Left lung (tissue), 4 donors: ENCODE measurements at regions not wholly inside any gene's neighbourhood (a gene's known extent, or its start where the extent isn't known, plus 50 kb on each side); places are given as distances from the start of the nearest gene placed in this dataset.
"Not testable (repeated sequence)": the region's sequence is repeated elsewhere in the genome, so short reads cannot be mapped to it uniquely, and the experiment has no call there.

Source experiments
- ATAC-seq: fragments of 200-7000 bp; cut with Tn5 transposase; one replicate; pipeline ENCODE4 v1.9.1; 2020; ENCODE audit warnings: moderate library complexity
- DNase-seq, 4 donors: peaks; one replicate each; pipeline ENCODE4 v3.0.0-alpha.2; 2013 to 2020
- H3K27ac ChIP-seq, 2 donors: fragments of 200-600 bp; sonication (generic) in 1 of 2; one replicate each; pipeline versions ENCODE4 v1.5.0 to v1.8.0; 2020 to 2021
- H3K27me3 ChIP-seq, 2 donors: fragments of 200-600 bp; sonication (generic) in 1 of 2; one replicate each; pipeline versions ENCODE4 v1.5.0 to v1.8.0; 2020 to 2021
- H3K36me3 ChIP-seq, 2 donors: fragments of 200-600 bp; sonication (generic) in 1 of 2; one replicate each; pipeline versions ENCODE4 v1.5.0 to v1.8.0; 2020 to 2021
- H3K4me1 ChIP-seq, 2 donors: fragments of 200-600 bp; one replicate each; pipeline ENCODE4 v1.8.0; 2021
- H3K4me3 ChIP-seq, 2 donors: fragments of 200-600 bp; sonication (generic) in 1 of 2; one replicate each; pipeline versions ENCODE4 v1.5.0 to v1.8.0; 2020 to 2021; ENCODE audit warnings: mild to moderate bottlenecking in 1 of 2
- H3K9me3 ChIP-seq, 2 donors: fragments of 200-600 bp; sonication (generic) in 1 of 2; one replicate each; pipeline versions ENCODE4 v1.5.0 to v1.8.0; 2020 to 2021
- CTCF ChIP-seq, 2 donors: fragments of 200-600 bp; sonication (generic) in 1 of 2; IDR thresholded peaks; one replicate each; pipeline versions ENCODE4 v1.5.0 to v1.8.0; 2021; ENCODE audit warnings: antibody characterized with exemption in 2 of 2
- intact Hi-C, 2 donors: fragments of 100-400 bp; cut with DNase I; formaldehyde crosslinking; loops; one replicate each; pipeline versions ENCODE4 v1.11.2 to v1.14.2; 2022
- donor health status: DM: no; HTN: yes; CAD: no.
- donor health status: DM: no; HTN: no; CAD: no.

- H3K36me3 ChIP-seq, result no peaks in the 10 kb centered on the region
- H3K27ac ChIP-seq, result no peak overlapping the region
- ATAC-seq (no peak), DNase-seq (no peak)
- no peaks in the 10 kb centered on the region for H3K9me3 ChIP-seq
- TF ChIP-seq CTCF (IDR thresholded peaks at IDR 0.05), result no peak
- intact Hi-C loops, result no loop called here
- H3K4me1 ChIP-seq, result no peaks in the 10 kb centered on the region
- no peak overlapping the region for H3K4me3 ChIP-seq
- H3K27me3 ChIP-seq, result no peaks in the 10 kb centered on the region
These were observed 1233.0 kb downstream of the JRKL start for GRCh38 chr11:97622795-97623194.

DNA sequence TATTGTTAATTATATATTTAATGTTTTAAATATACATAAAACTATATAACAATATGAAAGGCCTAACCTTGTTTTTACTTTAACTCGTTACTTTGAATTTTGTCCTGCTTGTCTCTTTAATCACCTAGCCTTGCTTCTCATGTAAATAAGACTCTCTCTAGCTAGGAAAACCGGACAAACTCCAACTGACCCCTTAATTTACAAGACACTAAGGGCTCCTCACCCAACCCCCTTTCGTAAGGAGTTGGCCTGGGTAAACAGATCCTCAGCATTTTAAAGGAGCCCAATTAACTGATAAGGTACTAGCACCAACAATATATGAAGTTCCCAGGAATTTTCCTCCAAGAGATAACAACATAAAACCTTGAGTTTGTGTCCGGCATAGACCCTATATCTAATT is 1246.9 kb downstream of the JRKL start:
- H3K27me3 ChIP-seq, H3K4me1 ChIP-seq, H3K27ac ChIP-seq, H3K36me3 ChIP-seq, ATAC-seq, intact Hi-C loops, H3K4me3 ChIP-seq, DNase-seq: not testable (repeated sequence)
- peaks cover 0 to 17% of the 10 kb centered on the region in 2 donors for H3K9me3 ChIP-seq

DNA sequence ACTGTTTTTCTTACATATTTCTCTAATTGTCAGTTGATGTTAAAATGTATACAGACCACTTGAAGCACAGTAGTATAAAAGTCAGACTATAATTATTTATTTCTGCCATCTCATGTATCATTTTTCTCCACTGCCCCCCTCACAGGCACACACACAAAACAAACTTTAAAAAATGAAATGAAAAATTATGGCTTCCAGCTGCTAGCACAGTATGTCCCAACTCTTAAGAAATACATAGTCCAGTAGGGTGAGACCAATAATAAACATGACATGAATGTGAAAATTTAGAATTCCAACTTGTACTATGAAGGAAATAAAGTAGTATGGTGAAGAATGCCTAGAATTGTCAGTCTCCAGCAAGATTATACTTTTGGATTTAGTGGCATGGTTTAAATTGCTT is 1247.9 kb downstream of the JRKL start:
- no peak overlapping the region for H3K27ac ChIP-seq
- H3K9me3 ChIP-seq, result peaks cover 0 to 23% of the 10 kb centered on the region in 2 donors
- H3K4me1 ChIP-seq, result no peaks in the 10 kb centered on the region
- intact Hi-C loops, result no loop called here
- ATAC-seq, result no peak
- TF ChIP-seq CTCF (IDR thresholded peaks at IDR 0.05), result no peak
- no peak overlapping the region for H3K4me3 ChIP-seq
- DNase-seq, result peak in 1 of 4 donors; percentile 21
- no peaks in the 10 kb centered on the region for H3K36me3 ChIP-seq
- no peaks in the 10 kb centered on the region for H3K27me3 ChIP-seq

DNA sequence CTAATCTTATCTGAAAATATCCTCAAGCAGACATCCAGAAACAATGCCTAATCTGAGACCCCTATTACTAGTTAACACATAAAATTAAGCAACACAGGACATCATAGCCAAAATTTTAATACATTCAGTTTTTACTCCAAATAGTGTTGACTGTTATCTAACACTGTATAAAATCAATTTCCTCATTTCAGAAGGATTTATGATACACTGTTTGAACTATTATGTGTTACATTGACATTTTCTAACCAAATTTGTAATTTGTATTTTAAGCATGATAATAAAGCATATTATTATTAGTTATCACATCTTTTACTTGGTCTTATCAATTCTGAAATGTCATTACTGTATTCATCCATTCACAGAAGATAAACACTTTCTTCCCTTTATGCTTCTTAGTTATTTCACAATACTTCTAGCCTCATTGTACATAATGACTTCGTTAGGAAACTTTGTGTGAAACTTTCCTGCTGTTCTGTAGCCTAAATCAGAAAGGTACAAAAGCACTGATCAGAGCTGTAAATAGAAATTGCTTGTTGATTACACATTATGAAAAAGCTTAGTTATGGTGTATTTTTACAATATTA is 1248.9 kb downstream of the JRKL start:
- ATAC-seq (no peak), DNase-seq (peak in 2 of 4 donors; percentile 37 to 38)
- no peak for TF ChIP-seq CTCF (IDR thresholded peaks at IDR 0.05)
- intact Hi-C loops, result no loop called here
- Histone ChIP-seq H3K27me3 (no peaks in the 10 kb centered on the region), H3K4me3 (no peak overlapping the region), H3K27ac (no peak overlapping the region), H3K4me1 (no peaks in the 10 kb centered on the region), H3K9me3 (peaks cover 0 to 26% of the 10 kb centered on the region in 2 donors), H3K36me3 (no peaks in the 10 kb centered on the region)

DNA sequence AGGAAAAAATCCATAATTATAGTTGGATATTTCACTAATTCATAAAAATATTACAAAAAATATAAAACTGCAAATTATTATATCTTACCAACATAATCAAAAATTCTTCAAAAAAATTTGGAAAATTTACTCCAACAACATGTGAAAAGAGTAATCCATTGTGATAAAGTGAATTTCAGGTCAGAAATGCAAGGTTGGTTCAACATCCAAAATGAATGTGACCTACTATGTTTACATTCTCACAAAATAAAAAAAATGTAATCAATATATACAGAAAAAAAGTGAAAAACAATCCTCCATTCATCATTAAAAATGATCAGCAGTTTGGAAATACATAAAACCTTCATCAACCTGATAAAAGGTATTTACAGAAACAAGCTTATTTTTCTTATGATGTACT is 1252.2 kb downstream of the JRKL start:
- H3K27me3 ChIP-seq, result no peaks in the 10 kb centered on the region
- no peak overlapping the region for H3K4me3 ChIP-seq
- H3K27ac ChIP-seq, result no peak overlapping the region
- H3K36me3 ChIP-seq, result no peaks in the 10 kb centered on the region
- H3K9me3 ChIP-seq, result peaks cover 0 to 18% of the 10 kb centered on the region in 2 donors
- no peak for TF ChIP-seq CTCF (IDR thresholded peaks at IDR 0.05)
- DNase-seq, result no peak
- intact Hi-C loops, result no loop called here
- H3K4me1 ChIP-seq, result no peaks in the 10 kb centered on the region
- ATAC-seq, result no peak

DNA sequence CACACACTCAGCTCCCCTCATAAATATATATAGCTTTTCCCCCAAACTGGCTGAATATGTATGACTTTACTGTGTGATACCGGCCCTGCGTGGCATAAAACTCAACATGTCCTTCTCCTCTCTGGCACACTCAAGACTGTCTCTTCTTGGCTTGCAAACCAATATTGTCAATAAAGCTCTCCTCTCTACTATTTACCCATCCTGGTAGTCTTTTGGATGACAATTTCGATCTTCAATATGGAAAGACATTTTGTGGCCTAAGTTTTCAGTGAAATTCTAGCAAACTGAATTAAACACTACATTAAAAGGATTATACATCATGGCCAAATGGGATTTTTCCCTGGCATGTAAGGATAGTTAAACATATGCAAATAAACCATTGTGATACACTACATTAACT is 1255.9 kb downstream of the JRKL start:
- Histone ChIP-seq H3K4me3 (no peak overlapping the region), H3K27me3 (no peaks in the 10 kb centered on the region), H3K9me3 (peaks cover 0 to 17% of the 10 kb centered on the region in 2 donors), H3K36me3 (no peaks in the 10 kb centered on the region), H3K4me1 (no peaks in the 10 kb centered on the region), H3K27ac (no peak overlapping the region)
- intact Hi-C loops, result no loop called here
- DNase-seq (no peak), ATAC-seq (no peak)
- TF ChIP-seq CTCF (IDR thresholded peaks at IDR 0.05), result no peak
